ENCODE measurements at regions not wholly inside any gene's neighbourhood (a gene's known extent, or its start where the extent isn't known, plus 50 kb on each side); places are given as distances from the start of the nearest gene placed in this dataset.

GRCh38 chr5:118165619-118166018 is 822.7 kb downstream of the DTWD2 start:
- H3K27me3 ChIP-seq (ENCODE audit: insufficient read depth, low read depth) = no peaks in the 10 kb centered on the region
- DNase-seq = no peak
- no peaks in the 10 kb centered on the region for H3K9me2 ChIP-seq (ENCODE audit: insufficient read depth)
- intact Hi-C loops (cut with micrococcal nuclease; ENCODE audit: unreplicated experiment) = no loop called here
- ChIA-PET CTCF (no interaction called here), POLR2A (ENCODE audit: unreplicated experiment) (no interaction called here)
- no peak overlapping the region for H3K4me2 ChIP-seq
- no peaks in the 10 kb centered on the region for H3K9me3 ChIP-seq (ENCODE audit: insufficient read depth, low read depth)
- H3K4me1 ChIP-seq (replicated peaks; ENCODE audit: insufficient read depth) = no peaks in the 10 kb centered on the region
- H3K79me2 ChIP-seq (ENCODE audit: low read depth) = no peaks in the 10 kb centered on the region
- no peaks in the 10 kb centered on the region for H3F3A ChIP-seq (ENCODE audit: insufficient read depth, low read depth)
- no peak overlapping the region for H3K27ac ChIP-seq
- H3K36me3 ChIP-seq (ENCODE audit: low read depth) = no peaks in the 10 kb centered on the region
- TF ChIP-seq EZH2 (IDR thresholded peaks at IDR 0.05; ENCODE audit: low read depth) = no peak
- TF ChIP-seq, protein P1, sequence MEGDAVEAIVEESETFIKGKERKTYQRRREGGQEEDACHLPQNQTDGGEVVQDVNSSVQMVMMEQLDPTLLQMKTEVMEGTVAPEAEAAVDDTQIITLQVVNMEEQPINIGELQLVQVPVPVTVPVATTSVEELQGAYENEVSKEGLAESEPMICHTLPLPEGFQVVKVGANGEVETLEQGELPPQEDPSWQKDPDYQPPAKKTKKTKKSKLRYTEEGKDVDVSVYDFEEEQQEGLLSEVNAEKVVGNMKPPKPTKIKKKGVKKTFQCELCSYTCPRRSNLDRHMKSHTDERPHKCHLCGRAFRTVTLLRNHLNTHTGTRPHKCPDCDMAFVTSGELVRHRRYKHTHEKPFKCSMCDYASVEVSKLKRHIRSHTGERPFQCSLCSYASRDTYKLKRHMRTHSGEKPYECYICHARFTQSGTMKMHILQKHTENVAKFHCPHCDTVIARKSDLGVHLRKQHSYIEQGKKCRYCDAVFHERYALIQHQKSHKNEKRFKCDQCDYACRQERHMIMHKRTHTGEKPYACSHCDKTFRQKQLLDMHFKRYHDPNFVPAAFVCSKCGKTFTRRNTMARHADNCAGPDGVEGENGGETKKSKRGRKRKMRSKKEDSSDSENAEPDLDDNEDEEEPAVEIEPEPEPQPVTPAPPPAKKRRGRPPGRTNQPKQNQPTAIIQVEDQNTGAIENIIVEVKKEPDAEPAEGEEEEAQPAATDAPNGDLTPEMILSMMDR (conservative IDR thresholded peaks at IDR 0.05) = no peak
- H3K4me3 ChIP-seq = no peak overlapping the region
- H2AFZ ChIP-seq = no peak overlapping the region
- BruUV-seq (replicated peaks) = no TSS peak
- H4K20me1 ChIP-seq (ENCODE audit: insufficient read depth) = no peaks in the 10 kb centered on the region

DNA sequence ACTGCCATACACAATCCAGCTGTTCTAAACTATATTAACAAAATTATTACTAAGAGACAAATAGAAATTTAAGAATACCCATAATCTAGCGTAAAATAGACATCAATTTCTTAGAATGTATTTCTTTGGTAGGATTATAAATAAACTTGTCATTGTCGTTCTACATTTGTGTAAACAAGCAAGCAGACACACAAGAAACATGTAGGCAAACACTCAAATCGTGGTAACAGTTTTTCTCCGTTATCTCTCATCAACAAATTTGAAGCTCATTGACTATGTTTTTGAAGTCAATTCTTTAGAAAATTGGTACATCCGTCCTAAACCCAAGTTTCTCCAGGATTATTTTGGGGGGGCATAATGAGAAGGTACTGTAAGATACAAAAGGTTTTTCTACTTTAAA is 832.2 kb downstream of the DTWD2 start:
- Histone ChIP-seq H2AFZ (no peak overlapping the region), H3K9me3 (ENCODE audit: insufficient read depth, low read depth) (no peaks in the 10 kb centered on the region), H3K36me3 (ENCODE audit: low read depth) (no peaks in the 10 kb centered on the region), H3K4me2 (no peak overlapping the region), H3K27ac (no peak overlapping the region), H4K20me1 (ENCODE audit: insufficient read depth) (no peaks in the 10 kb centered on the region), H3K4me3 (no peak overlapping the region), H3K4me1 (replicated peaks; ENCODE audit: insufficient read depth) (no peaks in the 10 kb centered on the region), H3K79me2 (ENCODE audit: low read depth) (no peaks in the 10 kb centered on the region), H3F3A (ENCODE audit: insufficient read depth, low read depth) (no peaks in the 10 kb centered on the region), H3K9me2 (ENCODE audit: insufficient read depth) (no peaks in the 10 kb centered on the region), H3K27me3 (ENCODE audit: insufficient read depth, low read depth) (no peaks in the 10 kb centered on the region)
- TF ChIP-seq, protein P1 (conservative IDR thresholded peaks at IDR 0.05) = no peak
- TF ChIP-seq EZH2 (IDR thresholded peaks at IDR 0.05; ENCODE audit: low read depth) = no peak
- DNase-seq = no peak
- BruUV-seq (replicated peaks) = no TSS peak
- ChIA-PET CTCF (no interaction called here), POLR2A (ENCODE audit: unreplicated experiment) (no interaction called here)
- intact Hi-C loops (cut with micrococcal nuclease; ENCODE audit: unreplicated experiment) = no loop called here

DNA sequence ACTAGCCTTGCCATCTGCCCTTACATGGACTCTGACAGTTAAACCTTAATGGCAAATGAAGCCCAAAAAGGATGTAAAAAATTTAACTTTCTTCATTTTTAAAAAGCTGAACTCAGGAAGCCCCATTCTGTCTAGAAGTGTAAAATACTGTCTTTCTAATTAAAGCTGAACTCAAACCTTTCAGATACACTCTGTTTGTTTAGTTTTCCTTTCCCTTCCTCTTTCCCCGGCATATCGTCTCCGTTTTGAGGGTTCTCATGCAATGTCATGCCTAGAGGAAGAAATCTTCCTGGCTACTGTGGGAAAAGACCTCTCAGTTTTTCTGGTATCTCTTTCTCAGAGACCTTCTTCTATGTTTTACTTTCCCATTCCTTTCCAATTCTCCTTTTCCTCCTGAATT is 841.5 kb downstream of the DTWD2 start:
- CTCF ChIA-PET = no interaction called here
- Histone ChIP-seq H3K4me3 (no peak overlapping the region), H3F3A (ENCODE audit: insufficient read depth, low read depth) (no peaks in the 10 kb centered on the region), H3K9me2 (ENCODE audit: insufficient read depth) (no peaks in the 10 kb centered on the region), H3K9me3 (ENCODE audit: insufficient read depth, low read depth) (no peaks in the 10 kb centered on the region), H3K36me3 (ENCODE audit: low read depth) (no peaks in the 10 kb centered on the region), H4K20me1 (ENCODE audit: insufficient read depth) (no peaks in the 10 kb centered on the region), H3K4me2 (no peak overlapping the region), H3K79me2 (ENCODE audit: low read depth) (no peaks in the 10 kb centered on the region), H3K27me3 (ENCODE audit: insufficient read depth, low read depth) (no peaks in the 10 kb centered on the region), H3K4me1 (replicated peaks; ENCODE audit: insufficient read depth) (no peaks in the 10 kb centered on the region), H3K27ac (no peak overlapping the region), H2AFZ (no peak overlapping the region)
- BruUV-seq (replicated peaks) = no TSS peak
- POLR2A ChIA-PET (ENCODE audit: unreplicated experiment) = no interaction called here
- no peak for DNase-seq
- intact Hi-C loops (cut with micrococcal nuclease; ENCODE audit: unreplicated experiment) = no loop called here
- TF ChIP-seq, protein P1 (conservative IDR thresholded peaks at IDR 0.05) = no peak
- TF ChIP-seq EZH2 (IDR thresholded peaks at IDR 0.05; ENCODE audit: low read depth) = no peak
